PC-9 (cell line): ENCODE measurements at regions not wholly inside any gene's neighbourhood (a gene's known extent, or its start where the extent isn't known, plus 50 kb on each side); places are given as distances from the start of the nearest gene placed in this dataset.

Experiments used
- EZH2 ChIP-seq: fragments of 200-600 bp; sonication (generic); IDR thresholded peaks from 2 replicates; pipeline ENCODE4 v1.8.0; 2017; ENCODE audit warnings: antibody characterized with exemption, low read depth
- TF ChIP-seq, protein P1 (sequence below): fragments of 200-600 bp; sonication (generic); conservative IDR thresholded peaks from 2 replicates; pipeline ENCODE4 v1.6.1; 2017; ENCODE audit warnings: mixed run types, antibody characterized with exemption, mild to moderate bottlenecking, moderate library complexity

DNA sequence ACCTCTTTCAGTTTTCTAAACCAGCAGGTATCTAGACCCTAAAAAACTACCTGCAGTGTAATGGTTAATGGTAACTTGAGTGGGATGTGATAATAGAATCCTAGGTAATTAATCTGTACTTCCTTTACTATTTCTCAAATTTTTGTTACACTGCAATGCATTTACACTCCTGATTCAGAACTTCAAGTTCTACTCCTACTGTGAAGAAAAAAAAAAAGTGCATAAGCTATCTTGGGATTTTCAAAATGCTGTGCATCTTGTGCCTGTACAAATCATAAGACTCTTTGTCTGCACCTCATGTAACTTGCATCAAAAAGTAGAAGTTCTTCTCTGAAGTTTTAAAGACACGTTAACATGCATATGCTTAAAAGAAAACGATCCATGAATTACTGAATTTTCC is 554.1 kb downstream of the CETN3 start:
- TF ChIP-seq, protein P1, sequence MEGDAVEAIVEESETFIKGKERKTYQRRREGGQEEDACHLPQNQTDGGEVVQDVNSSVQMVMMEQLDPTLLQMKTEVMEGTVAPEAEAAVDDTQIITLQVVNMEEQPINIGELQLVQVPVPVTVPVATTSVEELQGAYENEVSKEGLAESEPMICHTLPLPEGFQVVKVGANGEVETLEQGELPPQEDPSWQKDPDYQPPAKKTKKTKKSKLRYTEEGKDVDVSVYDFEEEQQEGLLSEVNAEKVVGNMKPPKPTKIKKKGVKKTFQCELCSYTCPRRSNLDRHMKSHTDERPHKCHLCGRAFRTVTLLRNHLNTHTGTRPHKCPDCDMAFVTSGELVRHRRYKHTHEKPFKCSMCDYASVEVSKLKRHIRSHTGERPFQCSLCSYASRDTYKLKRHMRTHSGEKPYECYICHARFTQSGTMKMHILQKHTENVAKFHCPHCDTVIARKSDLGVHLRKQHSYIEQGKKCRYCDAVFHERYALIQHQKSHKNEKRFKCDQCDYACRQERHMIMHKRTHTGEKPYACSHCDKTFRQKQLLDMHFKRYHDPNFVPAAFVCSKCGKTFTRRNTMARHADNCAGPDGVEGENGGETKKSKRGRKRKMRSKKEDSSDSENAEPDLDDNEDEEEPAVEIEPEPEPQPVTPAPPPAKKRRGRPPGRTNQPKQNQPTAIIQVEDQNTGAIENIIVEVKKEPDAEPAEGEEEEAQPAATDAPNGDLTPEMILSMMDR = no peak
- TF ChIP-seq EZH2 = no peak
